Inferior parietal cortex (tissue), 1 donor: ENCODE measurements at regions not wholly inside any gene's neighbourhood (a gene's known extent, or its start where the extent isn't known, plus 50 kb on each side); places are given as distances from the start of the nearest gene placed in this dataset.

ENCODE experiments used
- DNase-seq: peaks from one replicate; pipeline ENCODE4 v3.0.0-alpha.2; 2016; ENCODE audit errors: extremely low spot score

- no peak for DNase-seq
Measured at GRCh38 chr10:64079341-64079740, 558.1 kb downstream of the REEP3 start.

- DNase-seq: no peak
Measured at GRCh38 chr10:64080071-64080470, 558.9 kb downstream of the REEP3 start.

GRCh38 chr10:64081947-64082482 is 560.8 kb downstream of the REEP3 start:
- DNase-seq: no peak

GRCh38 chr10:64086083-64086767 is 565.0 kb downstream of the REEP3 start:
- no peak for DNase-seq

- DNase-seq: no peak
Measured at GRCh38 chr10:64089648-64090047, 568.4 kb downstream of the REEP3 start.

- no peak for DNase-seq
Measured at GRCh38 chr10:64090865-64091264, 569.7 kb downstream of the REEP3 start.

GRCh38 chr10:64091897-64092296 is 570.7 kb downstream of the REEP3 start:
- peak; percentile 65 for DNase-seq

- no peak for DNase-seq
Measured at GRCh38 chr10:64093304-64093703, 572.1 kb downstream of the REEP3 start.

- no peak for DNase-seq
Measured at GRCh38 chr10:64093946-64094535, 572.8 kb downstream of the REEP3 start.

- DNase-seq: no peak
Measured at GRCh38 chr10:64096941-64097340, 575.7 kb downstream of the REEP3 start.

GRCh38 chr10:64097391-64098122 is 576.4 kb downstream of the REEP3 start:
- DNase-seq: no peak

GRCh38 chr10:64098994-64099393 is 577.8 kb downstream of the REEP3 start:
- DNase-seq: no peak

GRCh38 chr10:64101606-64102263 is 580.5 kb downstream of the REEP3 start:
- DNase-seq: no peak

- DNase-seq: no peak
Measured at GRCh38 chr10:64102264-64102633, 581.0 kb downstream of the REEP3 start.

GRCh38 chr10:64102916-64103315 is 581.7 kb downstream of the REEP3 start:
- no peak for DNase-seq

- no peak for DNase-seq
Measured at GRCh38 chr10:64103750-64104470, 582.7 kb downstream of the REEP3 start.

GRCh38 chr10:64109926-64110495 is 588.8 kb downstream of the REEP3 start:
- DNase-seq: no peak

- DNase-seq: no peak
Measured at GRCh38 chr10:64112701-64113355, 591.6 kb downstream of the REEP3 start.

GRCh38 chr10:64113375-64113774 is 592.2 kb downstream of the REEP3 start:
- DNase-seq: no peak

GRCh38 chr10:64113792-64114191 is 592.6 kb downstream of the REEP3 start:
- DNase-seq: no peak

- no peak for DNase-seq
Measured at GRCh38 chr10:64115471-64115870, 594.3 kb downstream of the REEP3 start.
